Stimulated activated CD4-positive, alpha-beta T cell treated with anti-CD3 and anti-CD28 coated beads, Interleukin-2, amount 100 ng/mL, for 24 hours (primary cell): ENCODE measurements at regions not wholly inside any gene's neighbourhood (a gene's known extent, or its start where the extent isn't known, plus 50 kb on each side); places are given as distances from the start of the nearest gene placed in this dataset.

ENCODE experiments used
- DNase-seq, 2 donors: peaks; one replicate each; pipeline ENCODE4 v3.0.0-alpha.2; 2020

DNA sequence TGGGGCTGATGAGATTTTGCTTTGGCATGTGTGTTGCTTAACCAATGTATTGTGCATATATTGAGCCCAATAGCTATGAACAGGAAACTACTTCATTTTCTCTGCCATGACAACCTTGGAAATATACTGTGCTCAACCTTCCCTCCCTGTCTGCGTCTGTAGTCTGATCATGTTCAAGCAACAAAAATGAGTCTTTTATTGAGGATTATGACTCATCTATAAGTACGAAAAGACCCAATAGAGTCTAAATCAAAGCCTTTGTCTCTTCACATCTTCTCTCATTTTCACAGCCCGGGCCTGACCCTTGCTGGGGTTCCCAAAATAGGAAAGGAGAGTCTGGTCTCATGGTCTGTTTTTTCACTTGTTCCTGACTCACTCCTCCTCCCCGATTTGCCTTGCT is 158.2 kb downstream of the CAND1 start:
- no peak for DNase-seq

GRCh38 chr12:67428431-67428830 is 159.3 kb downstream of the CAND1 start:
- DNase-seq, result no peak

- DNase-seq, result no peak
These were observed 161.7 kb downstream of the CAND1 start for GRCh38 chr12:67430708-67431335.

GRCh38 chr12:67431411-67432020 is 162.4 kb downstream of the CAND1 start:
- no peak for DNase-seq

- no peak for DNase-seq
These were observed 164.4 kb downstream of the CAND1 start for GRCh38 chr12:67433385-67434175.

- no peak for DNase-seq
These were observed 165.7 kb downstream of the CAND1 start for GRCh38 chr12:67434671-67435370.

GRCh38 chr12:67436230-67436629 is 167.1 kb downstream of the CAND1 start:
- no peak for DNase-seq

DNA sequence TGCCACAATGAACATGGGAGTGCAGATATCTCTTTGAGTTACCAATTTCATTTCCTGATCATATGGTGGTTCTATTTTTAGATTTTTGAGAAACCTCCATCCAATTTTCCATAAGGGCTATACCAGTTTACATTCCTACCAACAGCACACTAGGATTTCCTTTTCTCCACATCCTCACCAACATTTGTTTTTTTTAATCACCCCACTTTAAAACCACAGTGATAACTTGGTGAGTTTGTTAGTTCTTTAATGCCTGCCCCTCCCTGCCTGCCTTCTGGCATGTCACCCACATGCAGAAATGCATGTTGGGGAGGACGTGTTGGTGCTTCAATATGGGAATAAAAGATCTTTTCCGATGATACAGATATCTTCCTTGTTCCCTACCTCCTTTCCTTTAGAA is 167.9 kb downstream of the CAND1 start:
- DNase-seq, result no peak

DNA sequence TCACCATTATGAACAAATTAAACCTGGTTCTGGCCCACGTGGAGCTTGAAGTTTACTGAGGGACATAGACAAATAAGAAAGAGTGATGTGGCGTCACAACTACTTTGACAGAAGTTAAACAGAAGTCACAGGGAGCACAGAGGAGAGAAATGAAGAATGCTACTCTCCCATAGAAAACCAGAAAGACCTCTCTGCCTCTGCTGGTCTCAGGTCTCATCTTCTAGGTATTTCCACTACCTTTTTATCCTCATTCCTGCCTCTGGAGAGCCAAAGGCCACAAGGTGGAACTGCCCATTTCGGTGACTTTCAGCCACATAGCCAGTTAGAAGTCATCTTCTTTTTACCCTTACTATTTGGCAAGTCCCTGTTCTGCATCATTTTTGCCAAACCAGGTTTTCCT is 170.5 kb downstream of the CAND1 start:
- DNase-seq, result no peak

DNA sequence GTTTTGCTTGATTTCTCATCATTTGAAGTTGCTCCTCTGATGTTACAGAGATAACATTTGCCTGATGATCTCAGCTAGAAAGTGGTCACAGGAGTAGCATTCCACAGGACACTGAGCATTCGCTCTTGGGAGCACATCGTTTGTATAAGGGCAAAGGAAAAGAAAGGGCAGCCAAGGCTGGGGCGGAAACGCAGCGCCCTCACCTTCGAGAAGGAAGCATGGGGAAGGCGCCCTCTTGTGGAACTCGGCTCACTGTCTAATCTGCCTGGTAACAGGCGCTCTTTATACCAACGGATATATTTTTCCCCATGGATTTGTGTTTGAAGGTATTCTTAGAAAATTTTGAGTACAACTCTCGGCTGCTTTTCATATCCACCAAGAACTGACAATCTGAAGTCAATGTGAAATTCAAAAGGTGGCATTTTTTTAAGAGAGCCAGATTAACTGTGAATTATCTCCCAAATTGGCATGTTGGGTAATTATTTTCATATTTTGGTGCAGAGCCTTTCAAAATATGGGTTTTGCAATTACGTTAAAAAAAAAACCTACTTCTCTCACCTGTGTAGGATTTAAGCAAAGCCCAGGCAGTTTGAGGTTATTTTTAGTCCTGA is 172.7 kb downstream of the CAND1 start:
- DNase-seq, result peak; percentile 79 to 83

GRCh38 chr12:67442347-67442841 is 173.2 kb downstream of the CAND1 start:
- no peak for DNase-seq

DNA sequence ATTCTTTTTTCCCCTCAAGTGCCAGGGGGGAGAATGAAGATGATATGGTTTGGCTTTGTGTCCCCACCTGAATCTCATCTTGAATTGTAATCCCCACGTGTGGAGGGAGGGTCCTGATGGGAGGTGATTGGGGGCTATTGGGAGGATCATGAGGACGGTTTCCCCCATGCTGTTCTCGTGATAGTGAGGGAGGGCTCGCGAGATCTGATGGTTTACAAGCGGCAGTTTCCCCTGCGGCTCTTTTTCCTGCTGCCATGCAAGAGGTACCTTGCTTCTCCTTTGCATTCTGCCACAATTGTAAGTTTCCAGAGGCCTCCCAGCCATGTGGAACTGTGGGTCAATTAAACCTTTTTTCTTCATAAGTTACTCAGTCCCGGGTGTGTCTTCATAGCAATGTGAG is 173.7 kb downstream of the CAND1 start:
- DNase-seq, result no peak

DNA sequence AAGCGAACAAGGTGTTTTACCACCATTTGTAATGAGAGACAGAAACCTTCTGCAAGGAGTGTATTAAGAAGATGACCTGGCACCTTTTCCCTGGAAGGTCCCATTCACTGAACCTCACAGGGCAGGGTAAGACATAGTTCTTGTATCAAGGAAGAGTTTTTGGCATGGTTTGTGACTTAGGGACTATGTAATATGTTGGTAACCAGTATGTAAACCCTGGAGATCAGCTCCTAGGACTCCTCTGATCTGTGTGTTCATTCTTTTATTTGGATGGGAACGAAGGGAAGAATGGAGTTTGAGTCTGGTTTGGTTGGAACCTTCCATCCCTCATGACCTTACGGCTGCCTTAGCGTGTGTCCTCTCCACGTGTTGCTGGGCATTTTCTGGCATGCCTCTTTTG is 175.4 kb downstream of the CAND1 start:
- no peak for DNase-seq

- DNase-seq, result no peak
These were observed 177.6 kb downstream of the CAND1 start for GRCh38 chr12:67446716-67447115.

GRCh38 chr12:67447180-67447579 is 178.0 kb downstream of the CAND1 start:
- DNase-seq, result no peak

DNA sequence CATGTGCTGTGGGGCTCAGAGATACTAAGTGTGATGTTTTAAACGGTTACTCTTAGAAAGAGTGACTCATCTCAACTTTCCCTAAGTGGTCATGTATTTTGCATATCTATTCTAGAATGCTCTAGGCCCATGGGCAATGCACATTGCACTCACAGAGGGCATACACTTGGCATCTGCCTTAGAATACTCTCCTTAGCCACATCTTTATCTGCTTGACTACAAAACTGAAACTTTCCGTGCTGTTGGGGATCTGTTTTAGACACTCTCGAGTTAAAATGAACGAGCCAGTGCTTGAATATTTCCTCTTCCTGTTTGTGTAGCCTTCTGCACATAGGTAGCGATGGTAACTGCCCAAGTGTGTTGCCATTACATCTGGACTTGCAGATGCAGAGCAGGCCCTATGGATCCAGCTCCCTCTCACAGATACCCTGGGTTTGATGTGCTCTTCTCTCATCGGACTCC is 180.5 kb downstream of the CAND1 start:
- DNase-seq, result peak in 1 of 2 donors; percentile 3

- DNase-seq, result no peak
These were observed 181.3 kb downstream of the CAND1 start for GRCh38 chr12:67450441-67450840.

- no peak for DNase-seq
These were observed 182.0 kb downstream of the CAND1 start for GRCh38 chr12:67451206-67451605.

- DNase-seq, result peak; percentile 16 to 57
These were observed 183.1 kb downstream of the CAND1 start for GRCh38 chr12:67452119-67452805.

GRCh38 chr12:67453191-67453590 is 184.0 kb downstream of the CAND1 start:
- DNase-seq, result no peak

DNA sequence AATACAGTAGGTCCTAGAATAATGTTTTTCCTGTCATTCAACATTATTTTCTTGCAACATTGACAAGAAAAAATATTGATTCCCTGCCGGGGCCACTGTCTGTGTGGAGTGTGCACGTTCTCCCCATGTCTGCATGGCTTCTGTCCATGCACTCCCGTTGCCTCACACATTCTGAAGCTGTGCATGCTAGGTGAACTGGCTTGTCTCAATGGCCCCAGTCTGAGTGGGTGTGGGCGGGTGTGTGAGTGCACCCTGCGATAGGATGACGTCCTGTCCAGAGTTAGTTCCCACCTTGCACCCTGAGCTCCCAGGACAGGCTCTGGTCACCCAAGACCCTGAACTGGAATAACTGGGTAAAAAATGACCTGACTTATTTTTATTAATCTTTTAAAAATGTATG is 186.1 kb downstream of the CAND1 start:
- no peak for DNase-seq

DNA sequence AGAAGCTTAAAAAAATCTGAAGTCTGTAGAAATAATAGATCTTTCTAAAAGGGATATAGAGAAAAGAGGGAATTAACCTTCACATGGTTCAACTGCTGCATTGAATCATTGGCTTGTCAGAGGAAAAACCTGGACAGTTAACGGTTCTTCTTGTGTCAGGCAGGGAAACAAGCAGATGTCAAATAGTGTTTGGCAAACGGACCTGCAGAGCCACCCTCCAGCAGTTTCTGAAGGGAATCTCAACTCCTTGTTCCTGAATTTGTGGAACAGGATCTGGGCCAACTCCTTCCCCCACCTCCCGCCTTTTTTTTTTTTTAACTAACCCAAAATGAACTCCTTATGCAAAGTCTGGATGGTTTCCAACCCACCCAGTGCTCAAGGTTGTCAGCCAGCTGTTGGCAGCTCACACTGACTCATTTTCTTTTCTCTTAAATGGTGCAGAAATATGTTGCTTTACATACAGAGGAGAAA is 187.3 kb downstream of the CAND1 start:
- no peak for DNase-seq
